ENCODE measurements at regions not wholly inside any gene's neighbourhood (a gene's known extent, or its start where the extent isn't known, plus 50 kb on each side); places are given as distances from the start of the nearest gene placed in this dataset.

- TF ChIP-seq, protein P1, sequence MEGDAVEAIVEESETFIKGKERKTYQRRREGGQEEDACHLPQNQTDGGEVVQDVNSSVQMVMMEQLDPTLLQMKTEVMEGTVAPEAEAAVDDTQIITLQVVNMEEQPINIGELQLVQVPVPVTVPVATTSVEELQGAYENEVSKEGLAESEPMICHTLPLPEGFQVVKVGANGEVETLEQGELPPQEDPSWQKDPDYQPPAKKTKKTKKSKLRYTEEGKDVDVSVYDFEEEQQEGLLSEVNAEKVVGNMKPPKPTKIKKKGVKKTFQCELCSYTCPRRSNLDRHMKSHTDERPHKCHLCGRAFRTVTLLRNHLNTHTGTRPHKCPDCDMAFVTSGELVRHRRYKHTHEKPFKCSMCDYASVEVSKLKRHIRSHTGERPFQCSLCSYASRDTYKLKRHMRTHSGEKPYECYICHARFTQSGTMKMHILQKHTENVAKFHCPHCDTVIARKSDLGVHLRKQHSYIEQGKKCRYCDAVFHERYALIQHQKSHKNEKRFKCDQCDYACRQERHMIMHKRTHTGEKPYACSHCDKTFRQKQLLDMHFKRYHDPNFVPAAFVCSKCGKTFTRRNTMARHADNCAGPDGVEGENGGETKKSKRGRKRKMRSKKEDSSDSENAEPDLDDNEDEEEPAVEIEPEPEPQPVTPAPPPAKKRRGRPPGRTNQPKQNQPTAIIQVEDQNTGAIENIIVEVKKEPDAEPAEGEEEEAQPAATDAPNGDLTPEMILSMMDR (IDR thresholded peaks at IDR 0.05) = no peak
- TF ChIP-seq POLR2A (IDR thresholded peaks at IDR 0.05) = no peak
These were observed 182.9 kb upstream of the RMP24 start for GRCh38 chr18:35789543-35789942.

All from adrenal gland (tissue), 5 donors.